Glutamatergic neuron (in vitro differentiated cells): ENCODE measurements at regions not wholly inside any gene's neighbourhood (a gene's known extent, or its start where the extent isn't known, plus 50 kb on each side); places are given as distances from the start of the nearest gene placed in this dataset.

Experiments
- DNase-seq: peaks from one replicate; pipeline ENCODE4 v3.0.0; 2022
- H3K27ac Mint-ChIP-seq: one replicate; pipeline ENCODE4 v1.8.0; 2020; ENCODE audit warnings: mild to moderate bottlenecking, mixed read lengths, inconsistent platforms; ENCODE audit not compliant: unreplicated experiment
- H3K27me3 Mint-ChIP-seq: one replicate; pipeline ENCODE4 v1.8.0; 2020; ENCODE audit warnings: mild to moderate bottlenecking, moderate library complexity, mixed read lengths, inconsistent platforms; ENCODE audit not compliant: unreplicated experiment
- H3K36me3 Mint-ChIP-seq: one replicate; pipeline ENCODE4 v1.8.0; 2020; ENCODE audit warnings: mild to moderate bottlenecking, mixed read lengths, inconsistent platforms; ENCODE audit not compliant: unreplicated experiment
- H3K4me1 Mint-ChIP-seq: one replicate; pipeline ENCODE4 v1.8.0; 2020; ENCODE audit warnings: mild to moderate bottlenecking, low read depth, mixed read lengths, inconsistent platforms; ENCODE audit not compliant: unreplicated experiment
- H3K4me3 Mint-ChIP-seq: one replicate; pipeline ENCODE4 v1.8.0; 2020; ENCODE audit warnings: mild to moderate bottlenecking, mixed read lengths, inconsistent platforms; ENCODE audit not compliant: unreplicated experiment
- H3K9me3 Mint-ChIP-seq: one replicate; pipeline ENCODE4 v1.8.0; 2020; ENCODE audit warnings: mild to moderate bottlenecking, moderate library complexity, mixed read lengths, inconsistent platforms; ENCODE audit not compliant: unreplicated experiment
- CTCF ChIP-seq: fragments of 200-600 bp; sonication (generic); IDR thresholded peaks from one replicate; pipeline ENCODE4 v1.5.0; 2021; ENCODE audit not compliant: partially characterized antibody, unreplicated experiment

GRCh38 chr4:173777921-173778320, 247.9 kb upstream of the HAND2 start:
- H3K27ac Mint-ChIP-seq = no peak overlapping the region
- no peak for TF ChIP-seq CTCF
- H3K36me3 Mint-ChIP-seq = no peaks in the 10 kb centered on the region
- H3K4me3 Mint-ChIP-seq = no peak overlapping the region
- no peak for DNase-seq
- no peaks in the 10 kb centered on the region for H3K27me3 Mint-ChIP-seq
- H3K9me3 Mint-ChIP-seq = peaks cover 3% of the 10 kb centered on the region
- H3K4me1 Mint-ChIP-seq = no peaks in the 10 kb centered on the region

- H3K27ac Mint-ChIP-seq = no peak overlapping the region
These were observed 247.4 kb upstream of the HAND2 start for GRCh38 chr4:173777421-173777820.

GRCh38 chr4:173769568-173769967, 239.5 kb upstream of the HAND2 start:
- no peaks in the 10 kb centered on the region for H3K9me3 Mint-ChIP-seq
- H3K4me3 Mint-ChIP-seq = no peak overlapping the region
- no peak overlapping the region for H3K27ac Mint-ChIP-seq
- H3K27me3 Mint-ChIP-seq = peaks cover 2% of the 10 kb centered on the region
- no peak for TF ChIP-seq CTCF
- no peaks in the 10 kb centered on the region for H3K36me3 Mint-ChIP-seq
- H3K4me1 Mint-ChIP-seq = no peaks in the 10 kb centered on the region
- no peak for DNase-seq

More at GRCh38 chr4:173777421-173777820, 247.4 kb upstream of the HAND2 start:
- Mint-ChIP-seq H3K9me3 (peaks cover 3% of the 10 kb centered on the region), H3K36me3 (no peaks in the 10 kb centered on the region), H3K4me1 (no peaks in the 10 kb centered on the region), H3K4me3 (no peak overlapping the region), H3K27me3 (peaks cover 2% of the 10 kb centered on the region)
- no peak for DNase-seq
- no peak for TF ChIP-seq CTCF

GRCh38 chr4:173767650-173768049, 237.6 kb upstream of the HAND2 start:
- TF ChIP-seq CTCF = no peak
- no peak overlapping the region for H3K4me3 Mint-ChIP-seq
- DNase-seq = no peak
- no peak overlapping the region for H3K27ac Mint-ChIP-seq
- peaks cover 1% of the 10 kb centered on the region for H3K27me3 Mint-ChIP-seq
- H3K9me3 Mint-ChIP-seq = no peaks in the 10 kb centered on the region
- no peaks in the 10 kb centered on the region for H3K36me3 Mint-ChIP-seq
- no peaks in the 10 kb centered on the region for H3K4me1 Mint-ChIP-seq

GRCh38 chr4:173766171-173766600, 236.2 kb upstream of the HAND2 start:
- H3K27ac Mint-ChIP-seq = no peak overlapping the region
- no peak overlapping the region for H3K4me3 Mint-ChIP-seq

More at GRCh38 chr4:173766171-173766600, 236.2 kb upstream of the HAND2 start:
- H3K27me3 Mint-ChIP-seq = no peaks in the 10 kb centered on the region
- no peaks in the 10 kb centered on the region for H3K9me3 Mint-ChIP-seq
- no peaks in the 10 kb centered on the region for H3K36me3 Mint-ChIP-seq
- no peak for TF ChIP-seq CTCF
- DNase-seq = no peak
- no peaks in the 10 kb centered on the region for H3K4me1 Mint-ChIP-seq
